MM.1S (cell line): ENCODE measurements at regions not wholly inside any gene's neighbourhood (a gene's known extent, or its start where the extent isn't known, plus 50 kb on each side); places are given as distances from the start of the nearest gene placed in this dataset.

Source experiments
- DNase-seq: peaks from one replicate; pipeline ENCODE4 v3.0.0-alpha.2; 2015
- H2AFZ ChIP-seq: fragments of 300-600 bp; sonication (generic); 2 replicates; pipeline ENCODE4 v1.6.0; 2016; ENCODE audit warnings: antibody characterized with exemption, low read length
- H3F3A ChIP-seq: fragments of 300-600 bp; sonication (generic); 2 replicates; pipeline ENCODE4 v1.6.1; 2016; ENCODE audit warnings: mild to moderate bottlenecking, antibody characterized with exemption, low read length, moderate library complexity, mixed read lengths; ENCODE audit not compliant: insufficient read depth
- H3K27ac ChIP-seq: fragments of 300-600 bp; sonication (generic); 2 replicates; pipeline ENCODE4 v1.5.1; 2016; ENCODE audit warnings: mild to moderate bottlenecking, low read length
- H3K27me3 ChIP-seq: fragments of 300-600 bp; sonication (generic); replicated peaks from 2 replicates; pipeline ENCODE4 v1.6.0; 2016; ENCODE audit warnings: low read length; ENCODE audit not compliant: insufficient read depth
- H3K36me3 ChIP-seq: fragments of 300-600 bp; sonication (generic); replicated peaks from 2 replicates; pipeline ENCODE4 v1.6.1; 2016; ENCODE audit warnings: mild to moderate bottlenecking, low read length, mixed read lengths; ENCODE audit not compliant: insufficient read depth
- H3K4me1 ChIP-seq: fragments of 300-600 bp; sonication (generic); 2 replicates; pipeline ENCODE4 v1.6.1; 2016; ENCODE audit warnings: low read length, mixed read lengths
- H3K4me2 ChIP-seq: fragments of 300-600 bp; sonication (generic); 2 replicates; pipeline ENCODE4 v1.6.0; 2016; ENCODE audit warnings: low read depth, low read length
- H3K4me3 ChIP-seq: fragments of 300-600 bp; sonication (generic); 2 replicates; pipeline ENCODE4 v1.5.1; 2016; ENCODE audit warnings: low read length, mixed read lengths
- H3K79me2 ChIP-seq: fragments of 300-600 bp; sonication (generic); 2 replicates; pipeline ENCODE4 v1.6.1; 2016; ENCODE audit warnings: mixed run types, low read length, mixed read lengths
- H3K9ac ChIP-seq: fragments of 300-600 bp; sonication (generic); 2 replicates; pipeline ENCODE4 v1.6.1; 2016; ENCODE audit warnings: low read length, mixed read lengths
- H3K9me2 ChIP-seq: fragments of 300-600 bp; sonication (generic); replicated peaks from 2 replicates; pipeline ENCODE4 v1.6.1; 2016; ENCODE audit warnings: mild to moderate bottlenecking, low read length, mixed read lengths; ENCODE audit not compliant: insufficient read depth
- H3K9me3 ChIP-seq: fragments of 300-600 bp; sonication (generic); replicated peaks from 2 replicates; pipeline ENCODE4 v1.6.1; 2016; ENCODE audit warnings: mild to moderate bottlenecking, low read length, mixed read lengths; ENCODE audit not compliant: insufficient read depth
- H4K20me1 ChIP-seq: fragments of 300-600 bp; sonication (generic); 2 replicates; pipeline ENCODE4 v1.6.1; 2016; ENCODE audit warnings: mild to moderate bottlenecking, low read length, moderate library complexity, mixed read lengths; ENCODE audit not compliant: insufficient read depth
- CTCF ChIP-seq: fragments of 300-600 bp; sonication (generic); IDR thresholded peaks from 2 replicates; pipeline ENCODE4 v1.5.1; 2016; ENCODE audit warnings: antibody characterized with exemption, low read length, mixed read lengths
- EZH2 ChIP-seq: fragments of 300-600 bp; sonication (generic); optimal IDR thresholded peaks from 2 replicates; pipeline ENCODE3; 2017; ENCODE audit warnings: low read depth, mild to moderate bottlenecking, antibody characterized with exemption, low read length, mixed read lengths
- EZH2phosphoT487 ChIP-seq: fragments of 300-600 bp; sonication (generic); IDR thresholded peaks from 2 replicates; pipeline ENCODE4 v1.6.1; 2018; ENCODE audit warnings: antibody characterized with exemption, low read length

GRCh38 chr13:40235160-40235796 is 431.2 kb downstream of the FOXO1 start:
- H3K4me2 ChIP-seq: no peak overlapping the region
- H3K79me2 ChIP-seq: no peaks in the 10 kb centered on the region
- H3K27ac ChIP-seq: no peak overlapping the region
- H3K36me3 ChIP-seq: no peaks in the 10 kb centered on the region
- H3K9me3 ChIP-seq: no peaks in the 10 kb centered on the region
- no peak overlapping the region for H3K4me3 ChIP-seq
- no peaks in the 10 kb centered on the region for H3F3A ChIP-seq
- no peak for TF ChIP-seq EZH2
- TF ChIP-seq EZH2phosphoT487: no peak
- no peak for TF ChIP-seq CTCF
- H4K20me1 ChIP-seq: no peaks in the 10 kb centered on the region
- H2AFZ ChIP-seq: no peak overlapping the region
- DNase-seq: no peak
- H3K27me3 ChIP-seq: no peaks in the 10 kb centered on the region
- H3K4me1 ChIP-seq: no peaks in the 10 kb centered on the region
- H3K9me2 ChIP-seq: no peaks in the 10 kb centered on the region
- no peak overlapping the region for H3K9ac ChIP-seq

GRCh38 chr13:40236566-40237168 is 429.8 kb downstream of the FOXO1 start:
- Histone ChIP-seq H3K9me3 (no peaks in the 10 kb centered on the region), H3K27me3 (no peaks in the 10 kb centered on the region), H3K4me2 (no peak overlapping the region), H3K79me2 (no peaks in the 10 kb centered on the region), H3K4me1 (no peaks in the 10 kb centered on the region), H3K4me3 (no peak overlapping the region), H3F3A (no peaks in the 10 kb centered on the region), H3K9ac (no peak overlapping the region), H3K9me2 (no peaks in the 10 kb centered on the region), H2AFZ (no peak overlapping the region), H4K20me1 (no peaks in the 10 kb centered on the region), H3K36me3 (no peaks in the 10 kb centered on the region), H3K27ac (no peak overlapping the region)
- no peak for TF ChIP-seq CTCF
- no peak for TF ChIP-seq EZH2
- no peak for TF ChIP-seq EZH2phosphoT487
- DNase-seq: no peak

GRCh38 chr13:40238761-40239160 is 427.7 kb downstream of the FOXO1 start:
- Histone ChIP-seq H3K4me3 (no peak overlapping the region), H2AFZ (no peak overlapping the region), H3F3A (no peaks in the 10 kb centered on the region), H3K4me1 (no peaks in the 10 kb centered on the region), H3K4me2 (no peak overlapping the region), H3K79me2 (no peaks in the 10 kb centered on the region), H4K20me1 (no peaks in the 10 kb centered on the region), H3K27ac (no peak overlapping the region), H3K27me3 (no peaks in the 10 kb centered on the region), H3K9ac (no peak overlapping the region), H3K9me2 (no peaks in the 10 kb centered on the region), H3K9me3 (no peaks in the 10 kb centered on the region), H3K36me3 (no peaks in the 10 kb centered on the region)
- no peak for TF ChIP-seq EZH2phosphoT487
- no peak for TF ChIP-seq CTCF
- TF ChIP-seq EZH2: no peak
- no peak for DNase-seq
